Karpas-422 (cell line): ENCODE measurements at regions not wholly inside any gene's neighbourhood (a gene's known extent, or its start where the extent isn't known, plus 50 kb on each side); places are given as distances from the start of the nearest gene placed in this dataset.
"Not testable (repeated sequence)": the region's sequence is repeated elsewhere in the genome, so short reads cannot be mapped to it uniquely, and the experiment has no call there.

ENCODE experiments used
- DNase-seq: peaks from one replicate; pipeline ENCODE4 v3.0.0-alpha.2; 2015
- H2AFZ ChIP-seq: fragments of 200-600 bp; sonication (generic); 2 replicates; pipeline ENCODE4 v1.6.1; 2014; ENCODE audit warnings: antibody characterized with exemption, low read length, mixed read lengths
- H3K27ac ChIP-seq: fragments of 200-600 bp; sonication (generic); 2 replicates; pipeline ENCODE4 v1.5.1; 2014; ENCODE audit warnings: mild to moderate bottlenecking, low read length, moderate library complexity
- H3K27me3 ChIP-seq: fragments of 200-600 bp; sonication (generic); 2 replicates; pipeline ENCODE4 v1.6.1; 2014; ENCODE audit warnings: low read length, mixed read lengths
- H3K36me3 ChIP-seq: fragments of 200-600 bp; sonication (generic); 2 replicates; pipeline ENCODE4 v1.6.1; 2014; ENCODE audit warnings: low read length, mixed read lengths; ENCODE audit not compliant: insufficient read depth
- H3K4me1 ChIP-seq: fragments of 200-600 bp; sonication (generic); 2 replicates; pipeline ENCODE4 v1.6.1; 2014; ENCODE audit warnings: mild to moderate bottlenecking, low read length, mixed read lengths
- H3K4me2 ChIP-seq: fragments of 200-600 bp; sonication (generic); 2 replicates; pipeline ENCODE4 v1.6.1; 2014; ENCODE audit warnings: low read length, low read depth, mild to moderate bottlenecking; ENCODE audit not compliant: poor library complexity, severe bottlenecking
- H3K4me3 ChIP-seq: fragments of 200-600 bp; sonication (generic); 2 replicates; pipeline ENCODE4 v1.5.1; 2014; ENCODE audit warnings: mild to moderate bottlenecking, antibody characterized with exemption, low read length, mixed read lengths
- H3K79me2 ChIP-seq: fragments of 200-600 bp; sonication (generic); 2 replicates; pipeline ENCODE4 v1.6.1; 2014; ENCODE audit warnings: mild to moderate bottlenecking, low read length, mixed read lengths
- H3K9ac ChIP-seq: fragments of 200-600 bp; sonication (generic); 2 replicates; pipeline ENCODE4 v1.6.0; 2014; ENCODE audit warnings: low read length
- H3K9me2 ChIP-seq: fragments of 200-600 bp; sonication (generic), shearing (Covaris generic); replicated peaks from 2 replicates; pipeline ENCODE4 v1.6.0; 2014; ENCODE audit warnings: mild to moderate bottlenecking, low read length, moderate library complexity; ENCODE audit not compliant: insufficient read depth
- H3K9me3 ChIP-seq: fragments of 300-700, 200-600 bp; sonication (generic); 2 replicates; pipeline ENCODE4 v1.6.1; 2014; ENCODE audit warnings: low read length, mixed read lengths
- H4K20me1 ChIP-seq: fragments of 200-600 bp; sonication (generic); 2 replicates; pipeline ENCODE4 v1.6.1; 2014; ENCODE audit warnings: mild to moderate bottlenecking, antibody characterized with exemption, low read length, low read depth; ENCODE audit not compliant: insufficient read depth

- H3K4me3 ChIP-seq, result no peak overlapping the region
- H3K79me2 ChIP-seq, result no peaks in the 10 kb centered on the region
- no peaks in the 10 kb centered on the region for H3K9me2 ChIP-seq
- H3K9me3 ChIP-seq, result no peaks in the 10 kb centered on the region
- no peak overlapping the region for H3K27ac ChIP-seq
- no peaks in the 10 kb centered on the region for H4K20me1 ChIP-seq
- no peaks in the 10 kb centered on the region for H3K27me3 ChIP-seq
- H3K36me3 ChIP-seq, result no peaks in the 10 kb centered on the region
- no peaks in the 10 kb centered on the region for H3K4me1 ChIP-seq
- H3K9ac ChIP-seq, result no peak overlapping the region
- no peak overlapping the region for H3K4me2 ChIP-seq
- no peak overlapping the region for H2AFZ ChIP-seq
- DNase-seq, result no peak
Measured at GRCh38 chr11:130555251-130555841, 106.9 kb downstream of the ADAMTS15 start.

GRCh38 chr11:130560000-130560780 is 111.7 kb downstream of the ADAMTS15 start:
- H3K9me3 ChIP-seq, result no peaks in the 10 kb centered on the region
- no peak overlapping the region for H2AFZ ChIP-seq
- no peak overlapping the region for H3K4me3 ChIP-seq
- no peak overlapping the region for H3K9ac ChIP-seq
- no peaks in the 10 kb centered on the region for H3K79me2 ChIP-seq
- H3K4me2 ChIP-seq, result no peak overlapping the region
- no peaks in the 10 kb centered on the region for H3K9me2 ChIP-seq
- H3K27ac ChIP-seq, result no peak overlapping the region
- no peak for DNase-seq
- no peaks in the 10 kb centered on the region for H3K27me3 ChIP-seq
- no peaks in the 10 kb centered on the region for H3K4me1 ChIP-seq
- H3K36me3 ChIP-seq, result no peaks in the 10 kb centered on the region
- no peaks in the 10 kb centered on the region for H4K20me1 ChIP-seq

- H3K36me3 ChIP-seq, result no peaks in the 10 kb centered on the region
- no peaks in the 10 kb centered on the region for H3K27me3 ChIP-seq
- no peak overlapping the region for H3K27ac ChIP-seq
- no peaks in the 10 kb centered on the region for H3K9me3 ChIP-seq
- no peaks in the 10 kb centered on the region for H3K9me2 ChIP-seq
- no peaks in the 10 kb centered on the region for H4K20me1 ChIP-seq
- no peaks in the 10 kb centered on the region for H3K79me2 ChIP-seq
- DNase-seq, result no peak
- H3K4me1 ChIP-seq, result no peaks in the 10 kb centered on the region
- no peak overlapping the region for H3K9ac ChIP-seq
- H2AFZ ChIP-seq, result no peak overlapping the region
- no peak overlapping the region for H3K4me3 ChIP-seq
- no peak overlapping the region for H3K4me2 ChIP-seq
Measured at GRCh38 chr11:130560781-130561109, 112.3 kb downstream of the ADAMTS15 start.

GRCh38 chr11:130561441-130561881 is 113.0 kb downstream of the ADAMTS15 start:
- H4K20me1 ChIP-seq, result no peaks in the 10 kb centered on the region
- H3K27me3 ChIP-seq, result no peaks in the 10 kb centered on the region
- H3K27ac ChIP-seq, result no peak overlapping the region
- no peaks in the 10 kb centered on the region for H3K36me3 ChIP-seq
- no peak overlapping the region for H3K4me2 ChIP-seq
- no peak overlapping the region for H3K9ac ChIP-seq
- no peaks in the 10 kb centered on the region for H3K79me2 ChIP-seq
- no peaks in the 10 kb centered on the region for H3K9me2 ChIP-seq
- H3K9me3 ChIP-seq, result no peaks in the 10 kb centered on the region
- DNase-seq, result no peak
- no peaks in the 10 kb centered on the region for H3K4me1 ChIP-seq
- H3K4me3 ChIP-seq, result no peak overlapping the region
- H2AFZ ChIP-seq, result no peak overlapping the region

GRCh38 chr11:130562549-130562948 is 114.1 kb downstream of the ADAMTS15 start:
- H3K4me3 ChIP-seq, result no peak overlapping the region
- DNase-seq, result no peak
- H3K9ac ChIP-seq, result no peak overlapping the region
- H3K36me3 ChIP-seq, result no peaks in the 10 kb centered on the region
- H3K9me2 ChIP-seq, result no peaks in the 10 kb centered on the region
- no peaks in the 10 kb centered on the region for H3K9me3 ChIP-seq
- no peak overlapping the region for H3K27ac ChIP-seq
- H2AFZ ChIP-seq, result no peak overlapping the region
- no peaks in the 10 kb centered on the region for H3K79me2 ChIP-seq
- no peaks in the 10 kb centered on the region for H3K4me1 ChIP-seq
- H3K4me2 ChIP-seq, result no peak overlapping the region
- no peaks in the 10 kb centered on the region for H4K20me1 ChIP-seq
- H3K27me3 ChIP-seq, result no peaks in the 10 kb centered on the region

- not testable (repeated sequence) for H3K36me3 ChIP-seq, H3K27me3 ChIP-seq, H3K9ac ChIP-seq, H2AFZ ChIP-seq, H3K79me2 ChIP-seq, H3K9me2 ChIP-seq, H4K20me1 ChIP-seq, H3K4me1 ChIP-seq, H3K4me2 ChIP-seq, H3K4me3 ChIP-seq, H3K27ac ChIP-seq, H3K9me3 ChIP-seq, DNase-seq
Measured at GRCh38 chr11:130566360-130566759, 117.9 kb downstream of the ADAMTS15 start.

GRCh38 chr11:130571519-130571918 is 123.1 kb downstream of the ADAMTS15 start:
- no peak for DNase-seq

GRCh38 chr11:130571947-130572584 is 123.6 kb downstream of the ADAMTS15 start:
- no peak overlapping the region for H3K4me2 ChIP-seq
- H3K27ac ChIP-seq, result no peak overlapping the region
- H3K27me3 ChIP-seq, result no peaks in the 10 kb centered on the region
- no peak overlapping the region for H2AFZ ChIP-seq
- no peaks in the 10 kb centered on the region for H4K20me1 ChIP-seq
- H3K36me3 ChIP-seq, result no peaks in the 10 kb centered on the region
- no peak overlapping the region for H3K9ac ChIP-seq
- H3K4me3 ChIP-seq, result no peak overlapping the region
- no peaks in the 10 kb centered on the region for H3K9me3 ChIP-seq
- DNase-seq, result no peak
- no peaks in the 10 kb centered on the region for H3K4me1 ChIP-seq
- H3K79me2 ChIP-seq, result no peaks in the 10 kb centered on the region
- no peaks in the 10 kb centered on the region for H3K9me2 ChIP-seq

More at GRCh38 chr11:130571519-130571918, 123.1 kb downstream of the ADAMTS15 start:
- Histone ChIP-seq H3K27me3 (no peaks in the 10 kb centered on the region), H3K4me1 (no peaks in the 10 kb centered on the region), H3K4me2 (no peak overlapping the region), H3K27ac (no peak overlapping the region), H4K20me1 (no peaks in the 10 kb centered on the region), H3K9me2 (no peaks in the 10 kb centered on the region), H3K4me3 (no peak overlapping the region), H3K36me3 (no peaks in the 10 kb centered on the region), H3K9ac (no peak overlapping the region), H3K9me3 (no peaks in the 10 kb centered on the region), H2AFZ (no peak overlapping the region), H3K79me2 (no peaks in the 10 kb centered on the region)
